ENCODE measurements at regions not wholly inside any gene's neighbourhood (a gene's known extent, or its start where the extent isn't known, plus 50 kb on each side); places are given as distances from the start of the nearest gene placed in this dataset.

- Histone ChIP-seq H3K36me3 (ENCODE audit: control insufficient read depth, insufficient read depth, low read length) (no peaks in the 10 kb centered on the region), H3K4me1 (ENCODE audit: control insufficient read depth, insufficient read depth, low read length) (no peaks in the 10 kb centered on the region), H3K27me3 (ENCODE audit: control insufficient read depth, insufficient read depth, low read length) (no peaks in the 10 kb centered on the region), H3K9me3 (ENCODE audit: control insufficient read depth, insufficient read depth, low read depth, low read length) (no peaks in the 10 kb centered on the region), H3K27ac (ENCODE audit: low read length) (no peak overlapping the region), H3K4me3 (ENCODE audit: low read depth in 2 of 2, low read length in 2 of 2) (no peak overlapping the region)
- DNase-seq (ENCODE audit: low read depth, low spot score) (no peak), ATAC-seq (no peak)
- ChIA-PET POLR2A (no interaction called here), CTCF (no interaction called here)
- intact Hi-C loops (cut with micrococcal nuclease; ENCODE audit: unreplicated experiment) (no loop called here), in situ Hi-C loops (cut with HindIII; ENCODE audit: low pct_unique_long_range_greater_than_20kb, low sequenced_read_pairs) (no loop called here)
- BruUV-seq (replicated peaks): no TSS peak
- TF ChIP-seq POLR2AphosphoS5 (IDR thresholded peaks at IDR 0.05; ENCODE audit: low read depth, low read length) (no peak), TCF7L2 (IDR thresholded peaks at IDR 0.05; ENCODE audit: low read depth, low read length) (no peak), CTCF (IDR thresholded peaks at IDR 0.05) (no peak), SIN3A (IDR thresholded peaks at IDR 0.05; ENCODE audit: borderline replicate concordance, insufficient read depth, low read depth, low read length) (no peak)
- TF ChIP-seq, protein P1, sequence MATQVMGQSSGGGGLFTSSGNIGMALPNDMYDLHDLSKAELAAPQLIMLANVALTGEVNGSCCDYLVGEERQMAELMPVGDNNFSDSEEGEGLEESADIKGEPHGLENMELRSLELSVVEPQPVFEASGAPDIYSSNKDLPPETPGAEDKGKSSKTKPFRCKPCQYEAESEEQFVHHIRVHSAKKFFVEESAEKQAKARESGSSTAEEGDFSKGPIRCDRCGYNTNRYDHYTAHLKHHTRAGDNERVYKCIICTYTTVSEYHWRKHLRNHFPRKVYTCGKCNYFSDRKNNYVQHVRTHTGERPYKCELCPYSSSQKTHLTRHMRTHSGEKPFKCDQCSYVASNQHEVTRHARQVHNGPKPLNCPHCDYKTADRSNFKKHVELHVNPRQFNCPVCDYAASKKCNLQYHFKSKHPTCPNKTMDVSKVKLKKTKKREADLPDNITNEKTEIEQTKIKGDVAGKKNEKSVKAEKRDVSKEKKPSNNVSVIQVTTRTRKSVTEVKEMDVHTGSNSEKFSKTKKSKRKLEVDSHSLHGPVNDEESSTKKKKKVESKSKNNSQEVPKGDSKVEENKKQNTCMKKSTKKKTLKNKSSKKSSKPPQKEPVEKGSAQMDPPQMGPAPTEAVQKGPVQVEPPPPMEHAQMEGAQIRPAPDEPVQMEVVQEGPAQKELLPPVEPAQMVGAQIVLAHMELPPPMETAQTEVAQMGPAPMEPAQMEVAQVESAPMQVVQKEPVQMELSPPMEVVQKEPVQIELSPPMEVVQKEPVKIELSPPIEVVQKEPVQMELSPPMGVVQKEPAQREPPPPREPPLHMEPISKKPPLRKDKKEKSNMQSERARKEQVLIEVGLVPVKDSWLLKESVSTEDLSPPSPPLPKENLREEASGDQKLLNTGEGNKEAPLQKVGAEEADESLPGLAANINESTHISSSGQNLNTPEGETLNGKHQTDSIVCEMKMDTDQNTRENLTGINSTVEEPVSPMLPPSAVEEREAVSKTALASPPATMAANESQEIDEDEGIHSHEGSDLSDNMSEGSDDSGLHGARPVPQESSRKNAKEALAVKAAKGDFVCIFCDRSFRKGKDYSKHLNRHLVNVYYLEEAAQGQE (IDR thresholded peaks at IDR 0.05; ENCODE audit: insufficient read depth in 1 of 2, low read depth in 2 of 2, low read length in 1 of 2): no peak
Observed at GRCh38 chr3:72678380-72678779, 169.9 kb downstream of the SHQ1 start.

- POLR2A ChIA-PET: interaction anchor here (0.7 kb wide), 1 partner anchor 29 kb away, joined by 3 read pairs; no protein-coding TSS in a partner anchor
- BruUV-seq (replicated peaks): no TSS peak
Observed at GRCh38 chr3:72675243-72675642, 173.0 kb downstream of the SHQ1 start.

More at GRCh38 chr3:72675243-72675642, 173.0 kb downstream of the SHQ1 start:
- H3K4me1 ChIP-seq (ENCODE audit: control insufficient read depth, insufficient read depth, low read length): no peaks in the 10 kb centered on the region
- H3K9me3 ChIP-seq (ENCODE audit: control insufficient read depth, insufficient read depth, low read depth, low read length): no peaks in the 10 kb centered on the region
- DNase-seq (ENCODE audit: low read depth, low spot score): no peak
- in situ Hi-C loops (cut with HindIII; ENCODE audit: low pct_unique_long_range_greater_than_20kb, low sequenced_read_pairs): no loop called here
- intact Hi-C loops (cut with micrococcal nuclease; ENCODE audit: unreplicated experiment): no loop called here
- no peak for TF ChIP-seq POLR2AphosphoS5 (IDR thresholded peaks at IDR 0.05; ENCODE audit: low read depth, low read length)
- no peak for TF ChIP-seq SIN3A (IDR thresholded peaks at IDR 0.05; ENCODE audit: borderline replicate concordance, insufficient read depth, low read depth, low read length)
- TF ChIP-seq, protein P1 (IDR thresholded peaks at IDR 0.05; ENCODE audit: insufficient read depth in 1 of 2, low read depth in 2 of 2, low read length in 1 of 2): no peak
- TF ChIP-seq CTCF (IDR thresholded peaks at IDR 0.05): no peak
- TF ChIP-seq TCF7L2 (IDR thresholded peaks at IDR 0.05; ENCODE audit: low read depth, low read length): no peak
- no peak overlapping the region for H3K27ac ChIP-seq (ENCODE audit: low read length)
- no peaks in the 10 kb centered on the region; the same call in 1 of the 2 replicates for H3K27me3 ChIP-seq (ENCODE audit: control insufficient read depth, insufficient read depth, low read length)
- no peak for ATAC-seq
- H3K4me3 ChIP-seq (ENCODE audit: low read depth in 2 of 2, low read length in 2 of 2): no peak overlapping the region
- CTCF ChIA-PET: no interaction called here
- no peaks in the 10 kb centered on the region for H3K36me3 ChIP-seq (ENCODE audit: control insufficient read depth, insufficient read depth, low read length)
